Neural progenitor cell (in vitro differentiated cells): ENCODE measurements at regions not wholly inside any gene's neighbourhood (a gene's known extent, or its start where the extent isn't known, plus 50 kb on each side); places are given as distances from the start of the nearest gene placed in this dataset.

ENCODE experiments used
- EZH2 ChIP-seq: fragments of 200-600 bp; sonication (generic); IDR thresholded peaks from 2 replicates; pipeline ENCODE4 v1.6.1; 2017; ENCODE audit warnings: antibody characterized with exemption, mild to moderate bottlenecking, moderate library complexity
- TF ChIP-seq, protein P1 (sequence below): fragments of 200-600 bp; sonication (generic); IDR thresholded peaks from 2 replicates; pipeline ENCODE4 v1.5.1; 2017; ENCODE audit warnings: antibody characterized with exemption, mild to moderate bottlenecking

DNA sequence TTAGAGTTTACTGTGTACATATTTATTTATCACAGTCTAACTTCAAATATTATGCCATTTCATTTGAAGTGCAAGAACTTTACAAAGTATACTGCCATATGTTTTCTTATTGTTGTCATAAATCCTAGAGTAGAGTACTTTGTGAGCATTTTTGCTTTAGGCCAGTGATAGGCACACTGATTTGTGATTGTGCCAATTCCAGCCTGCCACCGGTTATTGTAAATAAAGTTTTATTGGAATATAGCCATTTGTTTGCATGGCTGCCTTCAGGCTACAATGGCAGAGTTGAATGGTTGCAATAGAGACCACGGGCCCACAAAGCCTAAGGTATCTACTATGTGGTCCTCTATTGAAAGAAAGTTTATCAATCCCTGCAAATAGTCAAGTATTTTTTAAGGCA, 175.8 kb upstream of the GALNT2 start:
- TF ChIP-seq, protein P1, sequence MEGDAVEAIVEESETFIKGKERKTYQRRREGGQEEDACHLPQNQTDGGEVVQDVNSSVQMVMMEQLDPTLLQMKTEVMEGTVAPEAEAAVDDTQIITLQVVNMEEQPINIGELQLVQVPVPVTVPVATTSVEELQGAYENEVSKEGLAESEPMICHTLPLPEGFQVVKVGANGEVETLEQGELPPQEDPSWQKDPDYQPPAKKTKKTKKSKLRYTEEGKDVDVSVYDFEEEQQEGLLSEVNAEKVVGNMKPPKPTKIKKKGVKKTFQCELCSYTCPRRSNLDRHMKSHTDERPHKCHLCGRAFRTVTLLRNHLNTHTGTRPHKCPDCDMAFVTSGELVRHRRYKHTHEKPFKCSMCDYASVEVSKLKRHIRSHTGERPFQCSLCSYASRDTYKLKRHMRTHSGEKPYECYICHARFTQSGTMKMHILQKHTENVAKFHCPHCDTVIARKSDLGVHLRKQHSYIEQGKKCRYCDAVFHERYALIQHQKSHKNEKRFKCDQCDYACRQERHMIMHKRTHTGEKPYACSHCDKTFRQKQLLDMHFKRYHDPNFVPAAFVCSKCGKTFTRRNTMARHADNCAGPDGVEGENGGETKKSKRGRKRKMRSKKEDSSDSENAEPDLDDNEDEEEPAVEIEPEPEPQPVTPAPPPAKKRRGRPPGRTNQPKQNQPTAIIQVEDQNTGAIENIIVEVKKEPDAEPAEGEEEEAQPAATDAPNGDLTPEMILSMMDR, result no peak
- no peak for TF ChIP-seq EZH2
